HK-2 (cell line): ENCODE measurements at regions not wholly inside any gene's neighbourhood (a gene's known extent, or its start where the extent isn't known, plus 50 kb on each side); places are given as distances from the start of the nearest gene placed in this dataset.

Experiments used
- DNase-seq: peaks from one replicate; pipeline ENCODE4 v3.0.0-alpha.2; 2018; ENCODE audit not compliant: unreplicated experiment

GRCh38 chr13:22060187-22060586 is 389.3 kb downstream of the FGF9 start:
- DNase-seq, result no peak

DNA sequence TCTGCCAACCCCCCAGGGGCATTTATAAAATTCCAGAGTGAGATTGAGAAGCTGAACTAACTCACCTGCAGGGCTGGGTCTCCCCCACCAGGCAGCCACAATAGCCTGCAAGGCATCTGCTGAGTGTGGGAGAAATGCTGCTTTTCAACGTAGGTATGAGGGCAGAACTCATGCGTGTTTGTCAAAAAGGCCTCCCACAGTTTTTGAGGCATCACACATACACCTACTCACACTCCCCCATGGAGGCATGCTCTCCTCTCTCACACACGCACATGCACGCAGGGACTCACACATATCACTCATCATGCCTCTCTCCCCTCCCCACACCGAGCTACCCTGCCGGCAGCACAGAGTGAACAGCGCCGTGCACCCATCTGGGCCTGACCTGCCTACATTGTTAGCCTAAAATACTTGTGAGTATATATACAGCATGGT is 390.5 kb downstream of the FGF9 start:
- no peak for DNase-seq

DNA sequence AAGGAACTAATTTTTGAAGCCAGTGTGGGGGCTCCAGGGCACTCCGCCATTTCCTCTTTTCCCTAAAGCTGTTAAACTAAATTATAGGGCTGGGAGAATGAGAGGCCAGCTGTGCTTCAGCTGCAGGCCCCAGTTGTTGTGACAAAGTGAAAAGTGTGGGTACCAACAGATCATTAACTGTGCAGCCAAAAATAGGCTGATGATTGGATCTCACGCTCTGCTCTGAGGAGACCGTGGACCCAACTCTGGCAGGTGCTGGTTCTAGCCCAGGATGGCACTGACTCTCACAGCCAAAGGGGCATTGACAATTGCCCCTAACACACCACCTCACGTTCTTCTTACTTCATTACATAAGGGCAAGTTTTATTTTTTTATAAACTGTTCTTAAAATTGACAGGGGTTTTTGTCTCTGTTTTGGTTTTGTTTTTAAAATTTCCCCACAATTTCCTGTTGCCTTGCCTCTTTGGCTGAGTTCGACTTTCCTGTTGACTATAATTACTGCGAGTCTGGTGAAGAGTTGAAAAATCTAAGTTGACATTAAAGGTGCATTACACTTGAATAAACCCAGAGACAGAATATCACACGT is 391.0 kb downstream of the FGF9 start:
- DNase-seq, result no peak

GRCh38 chr13:22062478-22063205 is 391.8 kb downstream of the FGF9 start:
- no peak for DNase-seq

- no peak for DNase-seq
Observed at GRCh38 chr13:22063416-22064124, 392.7 kb downstream of the FGF9 start.

GRCh38 chr13:22064854-22065620 is 394.2 kb downstream of the FGF9 start:
- no peak for DNase-seq

DNA sequence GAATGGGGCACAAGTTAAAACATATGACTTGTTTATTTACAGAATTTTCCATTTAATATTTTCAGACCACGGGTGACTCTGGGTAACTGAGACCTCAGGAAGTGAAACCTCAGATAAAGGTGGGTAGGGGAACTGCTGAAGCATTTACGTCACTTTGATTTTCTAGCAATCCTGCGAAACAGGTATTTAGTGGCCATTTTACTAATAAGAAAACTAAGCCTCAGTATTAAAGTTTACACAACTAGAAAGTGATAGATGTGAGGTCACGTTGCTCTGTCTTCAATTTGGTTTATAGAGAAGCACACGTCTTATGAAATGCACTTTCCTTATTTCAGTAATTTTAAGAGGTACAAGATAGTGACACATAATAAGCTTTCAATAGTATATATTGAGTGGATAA is 402.8 kb downstream of the FGF9 start:
- no peak for DNase-seq

DNA sequence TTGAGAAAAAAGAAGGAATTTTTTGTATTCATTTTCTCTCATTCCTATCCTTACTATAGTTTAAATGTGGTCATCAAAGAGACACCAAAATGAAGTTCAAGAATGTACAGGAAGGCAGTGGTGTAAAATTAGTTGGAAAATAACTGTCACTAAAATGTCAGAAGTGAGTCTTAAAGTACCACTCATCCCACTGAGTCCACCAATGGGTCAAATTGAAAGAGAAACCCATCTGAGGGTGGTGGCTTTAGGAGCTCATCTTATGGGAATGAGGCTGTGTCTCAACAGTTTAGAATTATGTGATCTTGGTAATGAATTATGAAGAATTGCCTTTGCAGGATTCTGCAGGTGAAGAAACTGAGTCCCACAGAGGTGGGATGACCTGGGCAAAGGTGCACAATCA is 403.5 kb downstream of the FGF9 start:
- no peak for DNase-seq

- no peak for DNase-seq
Observed at GRCh38 chr13:22076658-22077057, 405.8 kb downstream of the FGF9 start.

- no peak for DNase-seq
Observed at GRCh38 chr13:22077205-22077683, 406.4 kb downstream of the FGF9 start.

- DNase-seq, result no peak
Observed at GRCh38 chr13:22077764-22078163, 406.9 kb downstream of the FGF9 start.

DNA sequence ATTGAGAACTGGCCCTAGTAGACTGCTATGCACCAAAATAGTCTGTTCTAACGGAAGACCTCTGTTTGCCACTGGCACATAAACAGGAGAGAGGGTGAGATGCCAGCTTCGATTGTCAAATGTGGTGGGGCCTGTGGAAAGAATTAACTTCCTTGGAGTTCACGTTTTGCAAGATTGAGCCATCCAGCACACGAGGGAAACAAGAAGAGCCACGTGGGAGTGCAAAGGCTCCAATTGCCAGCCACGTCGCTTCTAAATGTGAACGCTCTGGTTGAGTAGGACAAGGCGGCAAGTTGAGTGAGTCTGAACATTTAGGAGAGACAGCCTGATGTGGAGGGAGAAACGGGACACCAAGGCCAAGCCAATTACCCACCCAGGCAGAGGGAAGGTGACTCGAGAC is 409.1 kb downstream of the FGF9 start:
- DNase-seq, result no peak

DNA sequence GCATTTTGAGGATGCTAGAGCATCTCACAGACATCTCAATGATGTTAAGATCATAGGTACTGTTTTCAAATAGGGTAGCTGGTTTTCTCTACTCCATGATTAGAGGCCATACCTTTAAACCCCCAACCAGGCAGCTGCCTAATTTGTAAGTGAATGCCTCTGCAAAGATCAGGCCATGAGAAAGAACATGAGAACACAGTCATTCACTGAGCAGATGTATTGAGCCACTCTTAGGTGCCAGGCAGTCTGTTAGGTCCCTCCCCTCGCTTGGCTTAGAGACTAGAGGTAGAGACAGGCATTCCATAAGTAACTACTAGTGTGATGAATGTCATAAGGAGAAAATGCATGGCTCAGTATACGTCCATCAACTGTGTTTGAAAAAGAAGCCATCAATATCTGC is 410.0 kb downstream of the FGF9 start:
- no peak for DNase-seq

- no peak for DNase-seq
Observed at GRCh38 chr13:22081430-22081829, 410.6 kb downstream of the FGF9 start.

DNA sequence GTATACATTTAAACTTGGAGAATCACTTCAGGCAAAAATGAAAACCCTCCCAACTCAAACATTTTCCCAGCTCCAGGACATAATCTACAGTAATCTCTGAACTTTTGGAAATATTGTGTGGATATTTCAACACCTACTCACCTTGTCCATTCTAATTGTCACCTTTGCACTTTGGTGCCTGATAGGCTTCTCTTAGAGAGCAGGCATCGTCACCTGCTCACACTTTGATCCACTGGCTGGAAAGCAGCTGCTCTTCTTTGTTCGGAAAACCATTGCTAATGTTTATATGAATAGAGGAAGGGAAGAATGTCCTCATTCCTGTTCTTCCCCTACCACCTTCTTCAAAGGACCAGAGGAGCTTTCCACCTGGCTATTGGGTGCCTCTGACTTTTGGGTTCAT is 411.2 kb downstream of the FGF9 start:
- no peak for DNase-seq

- no peak for DNase-seq
Observed at GRCh38 chr13:22082437-22083100, 411.7 kb downstream of the FGF9 start.

- no peak for DNase-seq
Observed at GRCh38 chr13:22085001-22085400, 414.1 kb downstream of the FGF9 start.

GRCh38 chr13:22086597-22087330 is 415.9 kb downstream of the FGF9 start:
- no peak for DNase-seq

- DNase-seq, result no peak
Observed at GRCh38 chr13:22090106-22090505, 419.2 kb downstream of the FGF9 start.

DNA sequence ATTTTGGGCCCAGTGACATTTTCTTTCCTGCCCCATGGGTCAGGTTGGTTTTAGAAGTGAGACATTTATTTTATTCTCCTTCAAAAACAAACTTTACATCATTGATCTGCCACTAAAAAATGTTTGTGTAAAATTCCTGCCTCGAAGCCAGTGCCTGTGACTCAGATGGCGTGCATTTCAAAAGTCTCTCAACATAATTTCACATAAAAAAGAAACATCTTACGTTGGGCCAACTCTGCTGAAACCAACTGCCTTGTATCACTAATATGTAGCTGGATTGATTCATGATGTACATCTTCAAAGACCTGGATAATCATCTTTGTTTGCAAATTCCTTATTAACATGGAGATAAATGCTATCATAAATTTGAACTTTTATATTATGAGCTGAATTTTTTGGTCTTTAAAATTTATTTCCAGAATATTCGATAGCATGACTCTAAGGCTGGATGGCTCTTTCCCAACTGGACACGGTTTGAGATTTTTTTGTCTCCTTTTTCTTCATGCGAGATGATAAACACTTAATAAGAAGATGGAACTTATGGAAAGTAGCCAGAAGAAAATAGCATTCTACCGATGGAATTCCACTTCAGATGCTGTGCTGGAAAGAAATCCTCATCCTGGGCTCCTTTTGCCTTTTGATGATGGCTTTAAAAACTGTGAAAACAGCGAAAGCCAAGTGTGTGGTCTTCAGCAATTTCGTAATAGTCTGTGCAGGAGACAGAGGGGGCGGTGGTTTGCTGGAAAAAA is 420.5 kb downstream of the FGF9 start:
- DNase-seq, result no peak
